ENCODE measurements at regions not wholly inside any gene's neighbourhood (a gene's known extent, or its start where the extent isn't known, plus 50 kb on each side); places are given as distances from the start of the nearest gene placed in this dataset.

DNA sequence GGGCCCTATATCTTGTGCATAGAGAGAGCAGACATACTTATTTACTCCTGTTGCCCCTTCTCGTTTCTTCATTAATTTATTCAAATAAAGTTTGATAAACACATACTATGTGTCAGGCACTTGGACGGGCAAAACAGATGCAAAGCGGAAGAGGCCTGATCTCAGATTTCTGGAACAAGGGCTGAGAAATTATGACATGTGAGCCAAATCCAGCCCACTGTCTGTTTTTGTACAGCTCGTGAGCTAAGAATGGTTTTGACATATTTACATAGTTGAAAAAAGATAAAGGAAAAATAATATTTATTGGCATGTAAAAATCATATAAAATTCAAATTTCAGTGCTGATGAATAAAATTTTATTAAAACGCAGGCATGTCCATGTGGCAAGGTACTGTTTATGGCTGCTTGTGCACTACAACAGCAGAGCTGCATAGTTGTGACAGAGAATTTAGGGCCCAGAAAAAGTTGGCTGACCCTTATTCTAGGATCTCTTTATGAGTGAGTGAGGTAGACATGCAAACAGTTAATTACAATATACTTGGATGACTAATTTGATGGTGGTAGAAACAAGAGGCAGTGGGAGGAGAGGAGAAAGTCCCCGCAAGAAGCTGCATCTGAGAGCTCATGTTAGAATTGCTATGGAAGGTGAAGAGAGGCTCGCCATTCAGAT lies 68.1 kb upstream of the ITPRID1 start:
- TF ChIP-seq YY1 (IDR thresholded peaks at IDR 0.05; ENCODE audit: insufficient read depth, insufficient read length) (no peak), ZNF274 (IDR thresholded peaks at IDR 0.05; ENCODE audit: low read depth, low read length) (no peak), SUZ12 (IDR thresholded peaks at IDR 0.05; ENCODE audit: extremely low read depth, insufficient read depth, insufficient read length) (no peak)
